SU-DHL-6 (cell line): ENCODE measurements at regions not wholly inside any gene's neighbourhood (a gene's known extent, or its start where the extent isn't known, plus 50 kb on each side); places are given as distances from the start of the nearest gene placed in this dataset.

Experiments
- H2AFZ ChIP-seq: fragments of 200-600 bp; sonication (generic); 2 replicates; pipeline ENCODE4 v1.6.1; 2014; ENCODE audit warnings: low read depth, mild to moderate bottlenecking, moderate library complexity, mixed read lengths, antibody characterized with exemption, low read length; ENCODE audit not compliant: severe bottlenecking
- H3F3A ChIP-seq: fragments of 200-600 bp; shearing (Covaris generic); 2 replicates; pipeline ENCODE4 v1.6.0; 2016; ENCODE audit warnings: antibody characterized with exemption, mild to moderate bottlenecking; ENCODE audit not compliant: insufficient read depth
- H3K27ac ChIP-seq: fragments of 200-600 bp; sonication (generic); 2 replicates; pipeline ENCODE4 v1.5.1; 2016; ENCODE audit warnings: low read depth, mild to moderate bottlenecking, low read length, moderate library complexity, mixed read lengths
- H3K27me3 ChIP-seq: fragments of 200-600 bp; sonication (generic), shearing (Covaris generic); 2 replicates; pipeline ENCODE4 v1.6.0; 2014; ENCODE audit warnings: mild to moderate bottlenecking, low read length
- H3K36me3 ChIP-seq: fragments of 200-600 bp; sonication (generic); 2 replicates; pipeline ENCODE4 v1.6.1; 2014; ENCODE audit warnings: mild to moderate bottlenecking, low read length, mixed read lengths
- H3K4me2 ChIP-seq: fragments of 300-600, 200-600 bp; shearing (Covaris generic), sonication (generic); 2 replicates; pipeline ENCODE4 v1.6.0; 2014; ENCODE audit warnings: low read length, low read depth, mild to moderate bottlenecking; ENCODE audit not compliant: poor library complexity, severe bottlenecking
- H3K4me3 ChIP-seq: fragments of 200-600 bp; sonication (generic); 2 replicates; pipeline ENCODE4 v1.5.1; 2014; ENCODE audit warnings: antibody characterized with exemption, low read length, mild to moderate bottlenecking, mixed read lengths; ENCODE audit not compliant: insufficient read depth, poor library complexity, severe bottlenecking
- H3K79me2 ChIP-seq: fragments of 200-600 bp; sonication (generic); 2 replicates; pipeline ENCODE4 v1.6.1; 2014; ENCODE audit warnings: mild to moderate bottlenecking, low read length, moderate library complexity; ENCODE audit not compliant: insufficient read depth
- H3K9ac ChIP-seq: fragments of 200-600 bp; sonication (generic); 2 replicates; pipeline ENCODE4 v1.7.0; 2014; ENCODE audit warnings: mild to moderate bottlenecking, low read length
- H3K9me2 ChIP-seq: fragments of 200-600 bp; sonication (generic); replicated peaks from 2 replicates; pipeline ENCODE4 v1.6.1; 2014; ENCODE audit warnings: low read length; ENCODE audit not compliant: insufficient read depth
- H3K9me3 ChIP-seq: fragments of 200-600 bp; sonication (generic); 2 replicates; pipeline ENCODE4 v1.6.1; 2014; ENCODE audit warnings: low read length, mixed read lengths; ENCODE audit not compliant: insufficient read depth
- H4K20me1 ChIP-seq: fragments of 200-600 bp; sonication (generic); 2 replicates; pipeline ENCODE4 v1.6.1; 2014; ENCODE audit warnings: low read depth, mild to moderate bottlenecking, antibody characterized with exemption, low read length, moderate library complexity, mixed read lengths
- CTCF ChIP-seq: fragments of 200-600 bp; sonication (generic); IDR thresholded peaks from one replicate; pipeline ENCODE4 v1.5.1; 2017; ENCODE audit warnings: antibody characterized with exemption, mild to moderate bottlenecking, low read length, moderate library complexity; ENCODE audit not compliant: insufficient read depth, poor library complexity, severe bottlenecking
- EZH2phosphoT487 ChIP-seq: fragments of 200-600 bp; sonication (generic), shearing (Covaris generic); conservative IDR thresholded peaks from 2 replicates; pipeline ENCODE4 v1.6.1; 2018; ENCODE audit warnings: mild to moderate bottlenecking, antibody characterized with exemption, low read length, moderate library complexity, mixed read lengths

DNA sequence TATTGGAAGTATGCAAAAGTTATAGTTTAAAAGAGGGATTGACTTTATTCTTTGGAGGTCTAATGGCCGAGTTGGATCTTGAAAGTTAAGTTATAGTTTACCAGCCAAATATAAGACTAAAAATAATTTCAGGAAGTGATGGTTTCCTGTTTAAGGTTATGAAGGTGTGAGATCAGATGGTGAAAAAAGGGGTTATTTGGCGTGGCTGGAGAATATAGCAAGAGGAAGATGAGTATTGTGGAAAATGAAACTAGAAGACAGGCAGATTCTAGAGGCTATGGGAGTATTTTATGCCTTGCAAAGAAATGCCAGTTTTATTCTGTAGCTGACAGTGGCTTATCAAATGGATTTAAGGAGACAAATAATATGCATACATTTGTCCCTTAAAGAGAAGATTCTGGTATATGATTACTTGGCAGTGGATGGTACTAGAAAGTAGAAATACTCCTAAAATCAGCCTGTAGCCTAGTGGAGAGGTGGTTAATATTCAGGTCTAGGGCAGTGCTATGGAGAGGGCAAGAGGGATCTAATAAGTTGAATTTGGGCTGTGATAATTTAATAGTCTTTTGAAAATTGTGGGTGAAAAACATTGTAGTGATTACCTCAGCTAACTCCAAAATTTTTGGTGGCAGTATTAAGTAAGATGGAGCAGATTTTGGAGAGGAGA lies 1091.8 kb upstream of the ATXN7L3B start:
- Histone ChIP-seq H3K4me2 (no peak overlapping the region), H2AFZ (no peak overlapping the region), H3K27ac (no peak overlapping the region), H3K36me3 (no peaks in the 10 kb centered on the region), H3K79me2 (no peaks in the 10 kb centered on the region), H3K9me2 (no peaks in the 10 kb centered on the region), H3K27me3 (no peaks in the 10 kb centered on the region), H4K20me1 (no peaks in the 10 kb centered on the region), H3K4me3 (no peak overlapping the region), H3K9me3 (no peaks in the 10 kb centered on the region), H3F3A (no peaks in the 10 kb centered on the region), H3K9ac (no peak overlapping the region)
- no peak for TF ChIP-seq CTCF
- no peak for TF ChIP-seq EZH2phosphoT487

DNA sequence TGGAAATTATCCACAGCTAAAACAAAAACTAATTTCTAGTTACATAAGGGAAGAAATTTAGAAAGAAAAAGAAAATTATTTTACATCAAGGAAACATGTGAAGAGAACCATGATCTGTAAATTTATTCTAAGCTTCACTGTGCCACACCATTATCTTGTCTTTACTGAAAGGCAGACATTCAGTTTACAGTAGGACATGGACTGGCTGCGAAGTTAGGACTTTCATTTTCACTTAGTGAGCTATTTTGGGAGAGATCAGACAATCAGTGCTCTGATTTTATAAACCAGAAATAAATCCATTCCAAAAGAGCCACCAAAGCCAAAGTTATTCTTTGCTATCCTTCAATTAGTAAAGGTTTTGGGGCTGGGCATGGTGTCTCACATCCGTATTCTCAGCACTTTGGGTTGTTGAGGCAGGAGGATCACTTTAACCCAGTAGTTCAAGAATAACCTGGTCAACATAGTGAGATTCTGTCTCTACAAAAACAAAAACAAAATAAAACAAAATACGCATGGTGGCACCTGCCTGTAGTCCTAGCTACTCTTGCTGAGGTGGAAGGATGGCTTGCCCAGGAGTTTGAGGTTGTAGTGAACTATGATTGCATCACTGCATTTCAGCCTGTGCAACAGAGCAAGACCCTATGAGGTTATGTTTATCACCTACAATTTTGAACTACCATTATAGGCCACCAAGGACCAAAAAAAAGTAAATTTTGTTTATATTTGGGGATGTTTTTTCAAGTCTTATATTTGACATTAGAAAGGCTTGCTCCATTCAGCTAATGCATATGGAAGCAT lies 1084.8 kb upstream of the ATXN7L3B start:
- Histone ChIP-seq H3K9me2 (no peaks in the 10 kb centered on the region), H3K9me3 (no peaks in the 10 kb centered on the region), H3K79me2 (no peaks in the 10 kb centered on the region), H3K36me3 (no peaks in the 10 kb centered on the region), H3K4me2 (no peak overlapping the region), H4K20me1 (no peaks in the 10 kb centered on the region), H3K4me3 (no peak overlapping the region), H2AFZ (no peak overlapping the region), H3K27ac (no peak overlapping the region), H3K9ac (no peak overlapping the region), H3K27me3 (no peaks in the 10 kb centered on the region), H3F3A (no peaks in the 10 kb centered on the region)
- TF ChIP-seq CTCF (no peak), EZH2phosphoT487 (no peak)

DNA sequence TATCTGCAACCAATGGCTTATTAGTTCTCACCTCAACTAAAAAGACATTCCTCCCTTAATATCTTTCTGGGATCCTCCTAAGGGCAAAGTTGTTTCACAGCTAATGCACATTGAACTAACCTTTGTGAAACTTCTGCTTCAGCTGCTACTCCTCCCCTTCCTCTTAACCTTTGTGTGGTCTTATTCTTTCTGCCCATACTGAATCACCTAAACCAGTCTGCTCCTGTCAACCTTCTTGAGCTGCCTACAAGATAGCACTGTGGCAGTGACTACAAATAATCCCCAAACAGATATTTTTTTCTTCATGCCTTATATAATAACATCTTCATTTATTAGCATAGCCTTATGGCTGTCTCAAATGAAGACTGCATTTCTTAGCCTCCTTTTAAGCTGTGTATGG lies 1077.4 kb upstream of the ATXN7L3B start:
- no peaks in the 10 kb centered on the region for H3K9me2 ChIP-seq
- H3K4me2 ChIP-seq = no peak overlapping the region
- no peak overlapping the region for H3K27ac ChIP-seq
- H3K79me2 ChIP-seq = no peaks in the 10 kb centered on the region
- H3K36me3 ChIP-seq = no peaks in the 10 kb centered on the region
- no peak overlapping the region for H2AFZ ChIP-seq
- TF ChIP-seq CTCF (no peak), EZH2phosphoT487 (no peak)
- H3K27me3 ChIP-seq = no peaks in the 10 kb centered on the region
- no peak overlapping the region for H3K4me3 ChIP-seq
- no peaks in the 10 kb centered on the region for H4K20me1 ChIP-seq
- no peak overlapping the region for H3K9ac ChIP-seq
- H3F3A ChIP-seq = no peaks in the 10 kb centered on the region
- no peaks in the 10 kb centered on the region for H3K9me3 ChIP-seq
